Urinary bladder (tissue), 3 donors: ENCODE measurements at regions not wholly inside any gene's neighbourhood (a gene's known extent, or its start where the extent isn't known, plus 50 kb on each side); places are given as distances from the start of the nearest gene placed in this dataset.

ENCODE experiments used
- DNase-seq: peaks from one replicate; pipeline ENCODE4 v3.0.0-alpha.2; 2015; ENCODE audit errors: extremely low spot score
- H3K27ac ChIP-seq: one replicate; pipeline ENCODE4 v1.5.1; 2013; ENCODE audit warnings: low read depth, mild to moderate bottlenecking, moderate library complexity
- H3K36me3 ChIP-seq: one replicate; pipeline ENCODE4 v1.6.1; 2013; ENCODE audit warnings: mild to moderate bottlenecking, moderate library complexity; ENCODE audit not compliant: insufficient read depth
- H3K4me1 ChIP-seq: one replicate; pipeline ENCODE4 v1.6.1; 2013; ENCODE audit warnings: mild to moderate bottlenecking, moderate library complexity; ENCODE audit not compliant: insufficient read depth
- H3K4me3 ChIP-seq: one replicate; pipeline ENCODE4 v1.5.1; 2013; ENCODE audit warnings: low read depth, low read length
- WGBS: extraction: QIAGEN DNeasy Blood & Tissue Kit; methylation state at CpG from one replicate; pipeline ENCODE4 v1.1.7; 2013; 5-methylcytosine and 5-hydroxymethylcytosine counted together
- donor health status: healthy with polysubstance abuse.
- donor health status: healthy.

GRCh38 chr2:212945526-212945925, 205.9 kb downstream of the IKZF2 start:
- H3K27ac ChIP-seq: no peak overlapping the region
- H3K4me3 ChIP-seq: no peak overlapping the region
- DNase-seq: no peak
- no peaks in the 10 kb centered on the region for H3K36me3 ChIP-seq
- H3K4me1 ChIP-seq: no peaks in the 10 kb centered on the region
- 48% methylated on average over 3 of the region's 3 CpGs for WGBS

GRCh38 chr2:212943351-212943750, 208.1 kb downstream of the IKZF2 start:
- H3K4me1 ChIP-seq: no peaks in the 10 kb centered on the region
- no peaks in the 10 kb centered on the region for H3K36me3 ChIP-seq
- H3K4me3 ChIP-seq: no peak overlapping the region
- H3K27ac ChIP-seq: no peak overlapping the region
- 75% methylated on average over 3 of the region's 3 CpGs for WGBS
- no peak for DNase-seq

GRCh38 chr2:212941361-212941760, 210.1 kb downstream of the IKZF2 start:
- 72% methylated on average over 2 of the region's 2 CpGs for WGBS
- Histone ChIP-seq H3K4me3 (no peak overlapping the region), H3K27ac (no peak overlapping the region), H3K36me3 (no peaks in the 10 kb centered on the region), H3K4me1 (no peaks in the 10 kb centered on the region)
- DNase-seq: no peak

GRCh38 chr2:212940816-212941215, 210.6 kb downstream of the IKZF2 start:
- Histone ChIP-seq H3K4me1 (no peaks in the 10 kb centered on the region), H3K36me3 (no peaks in the 10 kb centered on the region), H3K27ac (no peak overlapping the region), H3K4me3 (no peak overlapping the region)
- 20% methylated on average over 2 of the region's 2 CpGs for WGBS
- no peak for DNase-seq

- 55% methylated on average over 8 of the region's 8 CpGs for WGBS
- Histone ChIP-seq H3K4me1 (no peaks in the 10 kb centered on the region), H3K27ac (no peak overlapping the region), H3K36me3 (no peaks in the 10 kb centered on the region), H3K4me3 (no peak overlapping the region)
- DNase-seq: peak; percentile 33
Observed at GRCh38 chr2:212939777-212940531, 211.5 kb downstream of the IKZF2 start.

- no peak for DNase-seq
- no peak overlapping the region for H3K27ac ChIP-seq
- 91% methylated on average over 7 of the region's 7 CpGs for WGBS
Observed at GRCh38 chr2:212938144-212938793, 213.1 kb downstream of the IKZF2 start.

GRCh38 chr2:212936572-212936971, 214.8 kb downstream of the IKZF2 start:
- 78% methylated on average over 8 of the region's 8 CpGs for WGBS

More at GRCh38 chr2:212938144-212938793, 213.1 kb downstream of the IKZF2 start:
- Histone ChIP-seq H3K4me1 (no peaks in the 10 kb centered on the region), H3K36me3 (no peaks in the 10 kb centered on the region), H3K4me3 (no peak overlapping the region)

GRCh38 chr2:212935752-212936151, 215.7 kb downstream of the IKZF2 start:
- 46% methylated on average over 4 of the region's 4 CpGs for WGBS
- no peak for DNase-seq
- Histone ChIP-seq H3K27ac (no peak overlapping the region), H3K36me3 (no peaks in the 10 kb centered on the region), H3K4me3 (no peak overlapping the region), H3K4me1 (no peaks in the 10 kb centered on the region)

More at GRCh38 chr2:212936572-212936971, 214.8 kb downstream of the IKZF2 start:
- no peak overlapping the region for H3K4me3 ChIP-seq
- no peaks in the 10 kb centered on the region for H3K36me3 ChIP-seq
- H3K4me1 ChIP-seq: no peaks in the 10 kb centered on the region
- no peak overlapping the region for H3K27ac ChIP-seq
- DNase-seq: no peak

GRCh38 chr2:212931271-212931670, 220.1 kb downstream of the IKZF2 start:
- no peaks in the 10 kb centered on the region for H3K36me3 ChIP-seq
- 83% methylated on average over 5 of the region's 5 CpGs for WGBS
- no peak overlapping the region for H3K27ac ChIP-seq
- DNase-seq: no peak
- no peaks in the 10 kb centered on the region for H3K4me1 ChIP-seq
- H3K4me3 ChIP-seq: no peak overlapping the region

GRCh38 chr2:212930556-212931260, 220.7 kb downstream of the IKZF2 start:
- DNase-seq: no peak
- H3K4me1 ChIP-seq: no peaks in the 10 kb centered on the region
- no peak overlapping the region for H3K4me3 ChIP-seq
- H3K36me3 ChIP-seq: no peaks in the 10 kb centered on the region
- WGBS: 44% methylated on average over 1 of the region's 1 CpG
- H3K27ac ChIP-seq: no peak overlapping the region

GRCh38 chr2:212929971-212930370, 221.4 kb downstream of the IKZF2 start:
- no peak for DNase-seq
- 82% methylated on average over 3 of the region's 3 CpGs for WGBS
- Histone ChIP-seq H3K4me3 (no peak overlapping the region), H3K27ac (no peak overlapping the region), H3K4me1 (no peaks in the 10 kb centered on the region), H3K36me3 (no peaks in the 10 kb centered on the region)

- Histone ChIP-seq H3K4me1 (no peaks in the 10 kb centered on the region), H3K27ac (no peak overlapping the region), H3K36me3 (no peaks in the 10 kb centered on the region), H3K4me3 (no peak overlapping the region)
- DNase-seq: no peak
- 81% methylated on average over 2 of the region's 2 CpGs for WGBS
Observed at GRCh38 chr2:212929116-212929515, 222.3 kb downstream of the IKZF2 start.

- WGBS: 74% methylated on average over 4 of the region's 4 CpGs
- Histone ChIP-seq H3K4me1 (no peaks in the 10 kb centered on the region), H3K27ac (no peak overlapping the region), H3K4me3 (no peak overlapping the region), H3K36me3 (no peaks in the 10 kb centered on the region)
- DNase-seq: no peak
Observed at GRCh38 chr2:212928681-212929080, 222.7 kb downstream of the IKZF2 start.

- no peak overlapping the region for H3K27ac ChIP-seq
- H3K4me3 ChIP-seq: no peak overlapping the region
- H3K36me3 ChIP-seq: no peaks in the 10 kb centered on the region
- 68% methylated on average over 4 of the region's 4 CpGs for WGBS
- DNase-seq: no peak
- H3K4me1 ChIP-seq: no peaks in the 10 kb centered on the region
Observed at GRCh38 chr2:212926940-212927339, 224.5 kb downstream of the IKZF2 start.
